Ammon's horn (tissue), 1 donor: ENCODE measurements at regions not wholly inside any gene's neighbourhood (a gene's known extent, or its start where the extent isn't known, plus 50 kb on each side); places are given as distances from the start of the nearest gene placed in this dataset.

Source experiments
- DNase-seq: peaks from one replicate; pipeline ENCODE4 v3.0.0-alpha.2; 2016; ENCODE audit warnings: low spot score

DNA sequence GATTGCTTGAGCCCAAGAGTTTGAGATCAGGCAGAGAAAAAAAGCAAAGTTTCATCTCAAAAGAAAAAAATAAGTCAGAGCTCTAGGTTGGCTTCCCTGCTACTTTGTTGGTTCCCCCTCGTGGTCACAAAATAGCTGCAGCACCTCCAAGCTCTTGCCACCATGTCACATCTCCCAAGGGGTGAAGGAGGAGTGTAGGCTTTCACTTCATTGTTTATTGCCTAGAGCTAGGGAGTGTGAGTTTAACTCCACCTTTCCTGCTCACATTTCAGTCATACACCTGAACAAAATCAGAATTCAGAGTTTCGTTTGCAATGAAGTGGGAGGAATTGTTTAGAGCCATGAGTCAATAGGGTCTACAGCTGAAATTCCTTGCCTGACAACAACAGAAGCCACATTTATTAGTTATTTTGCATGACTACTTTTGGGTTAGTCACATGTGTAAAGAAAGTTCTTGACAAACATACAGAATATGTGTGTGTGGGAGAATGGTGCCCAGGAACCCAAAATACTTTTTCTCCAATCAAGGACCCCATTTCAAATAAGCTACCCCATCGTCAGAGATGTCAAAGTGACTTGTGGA, 56.2 kb upstream of the UFL1 start:
- no peak for DNase-seq

- DNase-seq: no peak
Observed at GRCh38 chr6:96466147-96466863, 55.3 kb upstream of the UFL1 start.

DNA sequence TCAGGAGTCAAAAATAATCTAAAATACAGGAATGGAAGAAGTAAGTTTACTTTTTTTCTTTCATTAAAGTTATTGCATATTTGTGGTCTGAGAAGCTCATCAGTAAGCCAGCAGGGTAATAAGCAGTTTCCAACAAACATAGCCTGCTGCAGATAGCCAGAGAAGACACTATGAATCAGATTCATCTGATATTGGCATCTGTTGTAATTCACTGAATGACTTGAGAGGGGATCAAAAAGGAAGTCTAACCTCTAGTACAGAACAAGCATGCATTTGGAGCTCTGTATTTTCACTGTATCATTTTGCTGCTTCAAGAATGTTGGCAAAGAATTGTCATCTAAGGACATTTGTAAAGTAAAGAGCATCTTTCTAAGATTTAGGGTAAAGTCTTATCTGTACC, 53.8 kb upstream of the UFL1 start:
- DNase-seq: no peak

- DNase-seq: no peak
Observed at GRCh38 chr6:96468281-96468680, 53.3 kb upstream of the UFL1 start.

DNA sequence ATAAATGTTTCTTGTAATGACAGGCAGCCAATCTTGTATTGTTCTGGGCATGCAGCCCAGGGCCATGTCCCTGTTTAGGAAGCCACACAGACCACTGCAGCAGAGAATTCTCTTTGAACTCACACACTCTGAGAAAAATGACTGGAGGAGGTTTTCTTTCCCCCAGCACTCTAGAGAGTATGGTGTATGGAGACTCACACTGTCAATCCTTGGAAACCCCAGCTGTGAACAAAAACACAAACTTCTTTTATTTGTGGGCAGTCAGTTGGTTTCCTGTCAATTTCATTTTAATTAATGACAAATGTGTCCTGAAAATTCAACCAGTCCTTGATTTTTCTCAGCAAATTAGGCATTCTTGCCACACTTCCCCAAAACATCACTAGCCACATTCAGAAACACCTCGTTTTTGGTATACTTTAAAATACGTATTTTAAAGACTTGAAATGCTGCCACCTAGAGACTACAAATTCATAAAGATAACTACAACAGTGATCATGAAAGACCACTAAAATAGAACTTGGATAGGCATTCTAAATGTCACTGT, 52.9 kb upstream of the UFL1 start:
- DNase-seq: peak; percentile 18

GRCh38 chr6:96469312-96469711, 52.3 kb upstream of the UFL1 start:
- DNase-seq: no peak

DNA sequence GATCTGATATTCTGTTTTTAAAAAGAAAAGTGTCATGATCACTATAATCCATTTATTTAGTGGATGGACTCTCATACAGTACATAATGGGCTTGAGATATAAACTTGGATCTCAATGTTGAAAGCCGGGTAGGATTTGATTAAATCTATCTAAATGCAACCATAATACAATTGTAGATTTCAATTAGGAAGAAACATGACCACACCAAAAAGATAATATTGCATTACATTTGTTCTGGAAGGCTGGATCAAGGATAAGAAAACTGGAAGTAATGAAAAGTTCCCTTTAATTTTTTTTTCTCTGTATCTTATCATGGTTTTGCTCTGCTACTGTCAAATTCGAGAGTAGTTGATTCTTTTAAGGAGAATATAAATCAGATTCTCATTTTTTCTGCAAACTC, 51.3 kb upstream of the UFL1 start:
- no peak for DNase-seq
